ENCODE measurements at regions not wholly inside any gene's neighbourhood (a gene's known extent, or its start where the extent isn't known, plus 50 kb on each side); places are given as distances from the start of the nearest gene placed in this dataset.
A peak's percentile ranks its signal among the peaks of the same experiment; 100 is the strongest.

DNA sequence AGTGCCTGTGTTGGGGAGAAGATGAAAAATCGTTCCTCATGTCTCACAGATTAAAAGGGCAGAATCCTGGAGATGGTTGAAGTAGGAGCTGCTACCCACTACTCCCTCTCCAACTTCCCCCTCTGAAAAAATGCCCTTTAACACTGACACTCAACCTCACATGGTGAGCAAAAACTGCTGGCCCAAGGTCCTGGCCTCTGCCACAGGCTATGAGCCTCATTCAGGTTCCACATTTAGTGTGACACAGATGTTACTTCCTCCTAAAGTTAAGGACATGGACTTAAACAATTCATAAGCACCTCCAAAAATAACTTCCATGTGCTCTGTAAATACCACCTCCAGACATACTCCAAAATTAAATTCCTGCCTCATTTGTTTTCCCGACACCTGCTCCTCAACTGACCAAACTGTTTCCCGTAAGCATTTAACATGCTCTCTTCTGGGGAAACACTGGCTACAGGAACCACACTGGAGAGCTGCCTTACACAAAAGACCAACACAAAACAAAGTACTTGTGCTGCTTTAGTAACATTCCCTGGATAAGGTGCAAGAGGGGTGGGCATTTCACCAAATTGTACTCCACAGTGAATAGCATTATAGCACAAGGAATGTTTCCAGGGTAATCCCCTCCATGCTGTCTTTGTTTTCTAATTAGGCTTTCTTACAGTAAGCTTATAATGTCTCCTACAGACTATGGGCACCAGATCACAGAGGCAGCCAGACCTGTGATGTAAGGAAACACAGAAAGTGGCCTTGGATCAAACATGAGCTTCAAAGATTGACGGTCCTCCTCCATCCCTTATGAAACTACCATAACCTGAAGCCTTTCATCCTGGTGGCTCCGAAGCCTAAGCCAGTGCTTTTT is 57.0 kb downstream of the PHLDA1 start:
- Mint-ChIP-seq H3K4me1 (peaks cover 17 to 35% (median 25%) of the 10 kb centered on the region in 4 donors), H3K9me3 (peaks cover 0 to 2% (median 0%) of the 10 kb centered on the region in 8 donors), H3K27me3 (no peaks in the 10 kb centered on the region), H3K27ac (peak overlapping the region in 2 of 7 donors; percentile 20 to 25), H3K36me3 (no peaks in the 10 kb centered on the region), H3K4me3 (no peak overlapping the region)
- Histone ChIP-seq H3K27me3 (ENCODE audit: insufficient read depth, low read length) (no peaks in the 10 kb centered on the region), H3K4me1 (ENCODE audit: insufficient read depth, low read length) (peaks cover 24% of the 10 kb centered on the region), H3K36me3 (ENCODE audit: insufficient read depth, low read length) (no peaks in the 10 kb centered on the region), H3K4me3 (ENCODE audit: low read length in 2 of 2) (no peak overlapping the region), H3K9me3 (ENCODE audit: control insufficient read depth in 1 of 2, low read length in 2 of 2) (no peaks in the 10 kb centered on the region), H3K27ac (ENCODE audit: low read depth, low read length) (no peak overlapping the region)
- no peak for DNase-seq
- ChIA-PET POLR2A (ENCODE audit: partially characterized antibody) (no interaction called here), CTCF (ENCODE audit: partially characterized antibody) (interaction anchor here (1.3 kb wide), 1 partner anchor 57 kb away, joined by 5 read pairs; the partner anchor contains the start of gene PHLDA1)
- intact Hi-C loops (cut with micrococcal nuclease): no loop called here

DNA sequence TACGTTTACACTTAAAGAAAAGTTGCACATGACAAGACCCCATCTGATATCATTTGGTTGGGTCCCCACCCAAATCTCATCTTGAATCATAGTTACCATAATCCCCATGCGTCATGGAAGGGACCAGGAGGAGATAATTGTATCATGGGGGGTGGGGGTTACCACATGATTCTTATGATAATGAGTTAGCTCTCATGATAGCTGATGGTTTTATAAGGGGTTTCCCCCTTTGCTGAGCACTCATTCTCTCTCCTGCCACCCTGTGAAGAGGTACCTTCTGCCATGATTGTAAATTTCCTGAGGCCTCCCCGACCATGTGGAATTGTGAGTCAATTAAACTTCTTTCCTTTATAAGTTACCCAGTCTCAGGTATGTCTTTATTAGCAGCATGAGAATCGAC is 60.3 kb downstream of the PHLDA1 start:
- H3K27me3 Mint-ChIP-seq: no peaks in the 10 kb centered on the region
- peaks cover 0 to 5% (median 2%) of the 10 kb centered on the region in 4 donors for H3K4me1 Mint-ChIP-seq
- POLR2A ChIA-PET (ENCODE audit: partially characterized antibody): interaction anchor here (0.9 kb wide), 1 partner anchor 61 kb away, joined by 3 read pairs; the partner anchor contains the start of gene PHLDA1
- no peak for DNase-seq
- intact Hi-C loops (cut with micrococcal nuclease): no loop called here
- no peak overlapping the region for H3K27ac ChIP-seq (ENCODE audit: low read depth, low read length)
- H3K4me3 ChIP-seq (ENCODE audit: low read length in 2 of 2): no peak overlapping the region
- no peak overlapping the region for H3K4me3 Mint-ChIP-seq
- H3K4me1 ChIP-seq (ENCODE audit: insufficient read depth, low read length): no peaks in the 10 kb centered on the region
- H3K27ac Mint-ChIP-seq: peak overlapping the region in 1 of 7 donors; percentile 8
- H3K9me3 ChIP-seq (ENCODE audit: control insufficient read depth in 1 of 2, low read length in 2 of 2): no peaks in the 10 kb centered on the region
- no peaks in the 10 kb centered on the region for H3K27me3 ChIP-seq (ENCODE audit: insufficient read depth, low read length)
- no peaks in the 10 kb centered on the region for H3K36me3 ChIP-seq (ENCODE audit: insufficient read depth, low read length)
- no peaks in the 10 kb centered on the region for H3K9me3 Mint-ChIP-seq
- CTCF ChIA-PET (ENCODE audit: partially characterized antibody): no interaction called here
- no peaks in the 10 kb centered on the region for H3K36me3 Mint-ChIP-seq

DNA sequence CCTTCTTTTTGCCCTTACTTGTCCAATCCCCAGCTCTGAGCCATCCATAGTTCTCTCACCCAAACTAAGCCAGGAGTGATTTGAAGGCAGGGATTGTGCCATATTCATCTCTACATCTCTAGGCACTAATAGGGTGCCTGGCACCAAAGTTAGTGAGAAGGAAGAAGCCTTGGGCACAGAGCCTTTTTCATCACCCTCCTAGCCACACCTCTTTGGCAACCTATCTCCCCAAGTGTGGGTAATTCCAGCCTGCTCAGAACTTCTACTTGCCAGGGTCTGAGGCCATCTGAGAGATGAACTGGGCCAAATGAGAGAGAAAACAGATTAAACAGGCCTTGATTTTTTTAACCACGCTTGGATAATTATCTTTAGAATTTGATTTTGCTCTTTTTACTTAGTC is 61.3 kb downstream of the PHLDA1 start:
- no peaks in the 10 kb centered on the region for H3K9me3 ChIP-seq (ENCODE audit: control insufficient read depth in 1 of 2, low read length in 2 of 2)
- intact Hi-C loops (cut with micrococcal nuclease): no loop called here
- H3K27me3 ChIP-seq (ENCODE audit: insufficient read depth, low read length): no peaks in the 10 kb centered on the region
- H3K4me1 ChIP-seq (ENCODE audit: insufficient read depth, low read length): no peaks in the 10 kb centered on the region
- no peaks in the 10 kb centered on the region for H3K36me3 Mint-ChIP-seq
- DNase-seq: no peak
- H3K4me1 Mint-ChIP-seq: no peaks in the 10 kb centered on the region
- no peaks in the 10 kb centered on the region for H3K36me3 ChIP-seq (ENCODE audit: insufficient read depth, low read length)
- no peak overlapping the region for H3K4me3 Mint-ChIP-seq
- H3K27ac ChIP-seq (ENCODE audit: low read depth, low read length): no peak overlapping the region
- CTCF ChIA-PET (ENCODE audit: partially characterized antibody): no interaction called here
- no peak overlapping the region for H3K4me3 ChIP-seq (ENCODE audit: low read length in 2 of 2)
- no peaks in the 10 kb centered on the region for H3K9me3 Mint-ChIP-seq
- H3K27me3 Mint-ChIP-seq: no peaks in the 10 kb centered on the region
- POLR2A ChIA-PET (ENCODE audit: partially characterized antibody): interaction anchor here (0.6 kb wide), 1 partner anchor 67 kb away, joined by 3 read pairs; no protein-coding TSS in a partner anchor
- peak overlapping the region in 1 of 7 donors; percentile 57 for H3K27ac Mint-ChIP-seq

DNA sequence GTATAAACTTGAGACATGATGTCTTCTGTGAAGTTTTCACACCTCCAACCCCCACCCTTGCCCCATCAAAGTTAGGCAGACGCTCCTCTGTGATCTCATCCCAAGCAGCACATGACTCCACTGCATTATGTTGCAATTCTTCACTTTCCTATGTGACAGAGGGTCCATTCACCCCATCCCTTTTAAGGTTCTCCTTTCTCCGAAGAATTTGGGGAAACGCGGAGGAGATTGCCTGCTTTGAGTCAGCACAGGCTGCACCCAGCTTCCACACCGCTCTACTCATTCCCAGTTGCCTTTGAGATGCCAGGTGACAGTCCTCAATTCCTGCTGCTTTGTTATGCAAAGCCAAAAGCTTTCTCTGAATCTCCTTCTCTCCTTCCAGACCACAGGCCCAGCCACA is 61.8 kb downstream of the PHLDA1 start:
- no peaks in the 10 kb centered on the region for H3K9me3 ChIP-seq (ENCODE audit: control insufficient read depth in 1 of 2, low read length in 2 of 2)
- H3K36me3 ChIP-seq (ENCODE audit: insufficient read depth, low read length): no peaks in the 10 kb centered on the region
- ChIA-PET CTCF (ENCODE audit: partially characterized antibody) (no interaction called here), POLR2A (ENCODE audit: partially characterized antibody) (interaction anchor here (0.9 to 1.1 kb wide), 3 partner anchors 8 to 26 kb away, joined by 3 read pairs; no protein-coding TSS in a partner anchor)
- DNase-seq: no peak
- H3K4me3 ChIP-seq (ENCODE audit: low read length in 2 of 2): no peak overlapping the region
- peaks cover 0 to 2% (median 0%) of the 10 kb centered on the region in 4 donors for H3K4me1 Mint-ChIP-seq
- no peaks in the 10 kb centered on the region for H3K27me3 ChIP-seq (ENCODE audit: insufficient read depth, low read length)
- H3K27ac ChIP-seq (ENCODE audit: low read depth, low read length): no peak overlapping the region
- no peaks in the 10 kb centered on the region for H3K36me3 Mint-ChIP-seq
- H3K27me3 Mint-ChIP-seq: no peaks in the 10 kb centered on the region
- H3K9me3 Mint-ChIP-seq: no peaks in the 10 kb centered on the region
- no peaks in the 10 kb centered on the region for H3K4me1 ChIP-seq (ENCODE audit: insufficient read depth, low read length)
- intact Hi-C loops (cut with micrococcal nuclease): no loop called here
- H3K4me3 Mint-ChIP-seq: no peak overlapping the region
- H3K27ac Mint-ChIP-seq: no peak overlapping the region

DNA sequence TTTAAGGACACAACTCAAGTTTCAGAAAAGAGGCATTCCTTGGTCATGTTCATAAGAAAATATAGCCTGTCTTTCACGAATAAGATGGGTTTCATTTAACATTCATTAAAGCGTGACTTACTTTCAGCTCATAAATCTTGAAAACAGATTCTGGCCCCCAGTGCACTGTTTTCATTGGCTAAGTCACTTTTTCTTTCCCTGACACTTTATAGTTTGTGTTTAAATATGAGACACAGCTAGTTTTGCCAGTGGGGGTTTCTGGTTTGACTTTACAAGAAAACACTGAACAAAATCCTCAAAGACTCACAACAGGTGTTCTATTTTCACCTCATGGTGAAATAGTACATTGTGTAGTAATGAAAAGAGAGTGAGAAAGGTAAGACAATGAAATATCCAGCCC is 65.9 kb downstream of the PHLDA1 start:
- ChIA-PET CTCF (ENCODE audit: partially characterized antibody) (no interaction called here), POLR2A (ENCODE audit: partially characterized antibody) (no interaction called here)
- Histone ChIP-seq H3K27ac (ENCODE audit: low read depth, low read length) (no peak overlapping the region), H3K27me3 (ENCODE audit: insufficient read depth, low read length) (no peaks in the 10 kb centered on the region), H3K36me3 (ENCODE audit: insufficient read depth, low read length) (no peaks in the 10 kb centered on the region), H3K9me3 (ENCODE audit: control insufficient read depth in 1 of 2, low read length in 2 of 2) (no peaks in the 10 kb centered on the region), H3K4me1 (ENCODE audit: insufficient read depth, low read length) (no peaks in the 10 kb centered on the region), H3K4me3 (ENCODE audit: low read length in 2 of 2) (no peak overlapping the region)
- intact Hi-C loops (cut with micrococcal nuclease): no loop called here
- H3K4me1 Mint-ChIP-seq: peaks cover 1 to 17% (median 7%) of the 10 kb centered on the region in 4 donors
- no peaks in the 10 kb centered on the region for H3K27me3 Mint-ChIP-seq
- no peak overlapping the region for H3K27ac Mint-ChIP-seq
- no peak overlapping the region for H3K4me3 Mint-ChIP-seq
- H3K9me3 Mint-ChIP-seq: no peaks in the 10 kb centered on the region
- H3K36me3 Mint-ChIP-seq: no peaks in the 10 kb centered on the region
- no peak for DNase-seq

DNA sequence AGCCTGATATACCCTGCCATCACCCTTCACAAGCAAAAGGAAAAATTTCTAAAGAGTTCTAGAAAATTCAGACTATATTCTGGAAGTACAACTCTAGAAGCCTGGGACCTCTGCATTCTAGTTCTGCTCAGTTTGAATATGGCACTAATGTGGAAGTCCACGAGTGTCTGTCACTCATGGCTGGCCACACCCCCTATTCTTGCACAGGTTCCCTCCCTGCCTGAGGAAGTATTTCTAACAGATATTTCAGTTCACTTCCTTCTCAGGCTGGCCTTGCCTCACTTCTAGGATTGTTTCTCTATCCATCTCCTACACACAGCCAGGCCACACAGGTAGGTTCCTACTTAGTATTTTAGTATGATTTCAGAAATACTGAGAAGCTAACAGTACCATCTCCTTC is 67.4 kb downstream of the PHLDA1 start:
- ChIA-PET CTCF (ENCODE audit: partially characterized antibody) (no interaction called here), POLR2A (ENCODE audit: partially characterized antibody) (no interaction called here)
- Mint-ChIP-seq H3K4me3 (no peak overlapping the region), H3K4me1 (peaks cover 14 to 31% (median 20%) of the 10 kb centered on the region in 4 donors), H3K9me3 (no peaks in the 10 kb centered on the region), H3K27me3 (no peaks in the 10 kb centered on the region), H3K36me3 (no peaks in the 10 kb centered on the region), H3K27ac (peak overlapping the region in 1 of 7 donors; percentile 76)
- H3K36me3 ChIP-seq (ENCODE audit: insufficient read depth, low read length): no peaks in the 10 kb centered on the region
- H3K4me3 ChIP-seq (ENCODE audit: low read length in 2 of 2): no peak overlapping the region
- H3K9me3 ChIP-seq (ENCODE audit: control insufficient read depth in 1 of 2, low read length in 2 of 2): no peaks in the 10 kb centered on the region
- no peak overlapping the region for H3K27ac ChIP-seq (ENCODE audit: low read depth, low read length)
- peaks cover 14% of the 10 kb centered on the region for H3K4me1 ChIP-seq (ENCODE audit: insufficient read depth, low read length)
- no peak for DNase-seq
- intact Hi-C loops (cut with micrococcal nuclease): no loop called here
- no peaks in the 10 kb centered on the region for H3K27me3 ChIP-seq (ENCODE audit: insufficient read depth, low read length)

DNA sequence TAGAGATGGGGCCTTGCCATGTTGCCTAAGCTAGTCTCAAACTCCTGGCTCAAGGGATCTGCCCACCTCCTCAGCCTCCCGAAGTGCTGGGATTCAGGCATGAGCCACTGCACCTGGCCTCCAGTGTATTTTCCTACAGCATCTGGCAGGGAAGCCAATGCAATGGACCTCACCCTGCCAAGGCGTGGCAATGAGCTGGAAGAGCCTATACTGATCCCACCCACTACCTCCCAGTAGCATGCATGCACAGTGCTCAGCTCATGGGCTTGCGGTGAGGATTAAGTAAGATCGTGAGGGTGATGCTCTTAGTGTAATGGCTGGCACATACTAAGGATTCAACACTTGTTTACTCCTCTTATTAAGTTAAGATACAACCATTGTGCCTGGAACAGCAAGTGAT is 69.7 kb downstream of the PHLDA1 start:
- CTCF ChIA-PET (ENCODE audit: partially characterized antibody): interaction anchor here (0.9 to 1.0 kb wide), 2 partner anchors 9 to 69 kb away, joined by 3 to 4 read pairs; no protein-coding TSS in a partner anchor
- Histone ChIP-seq H3K9me3 (ENCODE audit: control insufficient read depth in 1 of 2, low read length in 2 of 2) (no peaks in the 10 kb centered on the region), H3K27me3 (ENCODE audit: insufficient read depth, low read length) (no peaks in the 10 kb centered on the region), H3K36me3 (ENCODE audit: insufficient read depth, low read length) (no peaks in the 10 kb centered on the region), H3K27ac (ENCODE audit: low read depth, low read length) (no peak overlapping the region), H3K4me3 (ENCODE audit: low read length in 2 of 2) (no peak overlapping the region), H3K4me1 (ENCODE audit: insufficient read depth, low read length) (peaks cover 20% of the 10 kb centered on the region)
- POLR2A ChIA-PET (ENCODE audit: partially characterized antibody): interaction anchor here (1.0 to 3.5 kb wide), 2 partner anchors 23 to 69 kb away, joined by 3 to 15 read pairs; partner anchors contain the start of gene PHLDA1
- Mint-ChIP-seq H3K36me3 (no peaks in the 10 kb centered on the region), H3K4me3 (no peak overlapping the region), H3K27me3 (no peaks in the 10 kb centered on the region), H3K4me1 (peaks cover 17 to 39% (median 25%) of the 10 kb centered on the region in 4 donors), H3K9me3 (no peaks in the 10 kb centered on the region), H3K27ac (no peak overlapping the region)
- DNase-seq: no peak
- intact Hi-C loops (cut with micrococcal nuclease): no loop called here
